Adrenal gland (tissue), 9 donors: ENCODE measurements at regions not wholly inside any gene's neighbourhood (a gene's known extent, or its start where the extent isn't known, plus 50 kb on each side); places are given as distances from the start of the nearest gene placed in this dataset.

Experiments used
- DNase-seq, 7 donors: peaks; one replicate each; pipeline ENCODE4 v3.0.0-alpha.2; 2019 to 2020
- H3K27ac ChIP-seq, 5 donors: fragments of 200-600 bp; sonication (generic) in 4 of 5; 1 replicate in 3 of 5; 2 replicates in 2 of 5; pipeline versions ENCODE4 v1.5.1 to v1.8.0; 2016 to 2020; ENCODE audit warnings: mild to moderate bottlenecking in 1 of 5
- H3K27me3 ChIP-seq: fragments of 200-600 bp; 2 replicates; pipeline ENCODE4 v1.8.0; 2021
- H3K36me3 ChIP-seq, 2 donors: fragments of 200-600 bp; replicated peaks in 1 of 2; 1 replicate in 1 of 2; 2 replicates in 1 of 2; pipeline versions ENCODE4 v1.5.1 to v1.8.0; 2018 to 2022
- H3K4me1 ChIP-seq, 2 donors: fragments of 200-600 bp; replicated peaks in 1 of 2; 1 replicate in 1 of 2; 2 replicates in 1 of 2; pipeline versions ENCODE4 v1.5.1 to v1.8.0; 2018 to 2021
- H3K4me3 ChIP-seq, 4 donors: fragments of 200-600 bp; sonication (generic) in 3 of 4; one replicate each; pipeline ENCODE4 v1.5.1; 2016 to 2018
- H3K9me3 ChIP-seq, 3 donors: fragments of 200-600 bp; sonication (generic) in 1 of 3; replicated peaks in 1 of 3; 1 replicate in 2 of 3; 2 replicates in 1 of 3; pipeline versions ENCODE4 v1.5.1 to v1.8.0; 2016 to 2021
- CTCF ChIP-seq, 6 experiments: fragments of 450-650 bp in 4 of 6; fragments of 200-600 bp in 2 of 6; sonication (generic) in 1 of 6; IDR thresholded peaks; 1 replicate in 5 of 6; 2 replicates in 1 of 6; pipeline versions ENCODE4 v1.5.1 to v1.8.0; 2016 to 2021; ENCODE audit warnings: antibody characterized with exemption in 6 of 6, mild to moderate bottlenecking in 2 of 6, moderate library complexity in 1 of 6
- POLR2A ChIP-seq, 2 donors: fragments of 450-650 bp; IDR thresholded peaks; one replicate each; pipeline ENCODE4 v1.6.1; 2017; ENCODE audit warnings: antibody characterized with exemption in 2 of 2, mild to moderate bottlenecking in 2 of 2, moderate library complexity in 1 of 2
- WGBS, 4 donors: extraction: QIAGEN DNeasy Blood & Tissue Kit in 2 of 4; methylation state at CpG; one replicate each; pipeline versions ENCODE4 v1.1.5 to v1.1.7; 2013 to 2017; 5-methylcytosine and 5-hydroxymethylcytosine counted together
- intact Hi-C, 2 donors: fragments of 100-400 bp; cut with DNase I; formaldehyde crosslinking; loops; one replicate each; pipeline versions ENCODE4 v1.14.1 to v1.15.0; 2022 to 2023
- donor health status: healthy with polysubstance abuse.
- donor health status: Bipolar disorder and iron deficiency.
- donor health status: DM: yes; HTN: yes; CAD: no.
- donor health status: DM: no; HTN: no; CAD: no.
- donor health status: DM: no; HTN: no; CAD: no.

- Histone ChIP-seq H3K36me3 (peaks cover 0 to 70% of the 10 kb centered on the region in 2 donors), H3K4me3 (no peak overlapping the region), H3K4me1 (peaks cover 45 to 76% of the 10 kb centered on the region in 2 donors), H3K27ac (peak overlapping the region in 3 of 5 donors; percentile 93 to 96 (median 96)), H3K27me3 (no peaks in the 10 kb centered on the region), H3K9me3 (no peaks in the 10 kb centered on the region)
- intact Hi-C loops, result loop anchor here (10.0 kb wide), 1 partner anchor 393 kb away; no protein-coding TSS in a partner anchor
- TF ChIP-seq POLR2A (IDR thresholded peaks at IDR 0.05) (no peak), CTCF (IDR thresholded peaks at IDR 0.05) (no peak)
- 60 to 69% (median 64%) methylated on average over 10 to 37 of the region's 37 CpGs for WGBS, 4 donors
- peak in 1 of 7 donors; percentile 11 for DNase-seq
Observed at GRCh38 chr12:124371970-124372555, 77.2 kb downstream of the RFLNA start.

- TF ChIP-seq CTCF (IDR thresholded peaks at IDR 0.05) (no peak), POLR2A (IDR thresholded peaks at IDR 0.05) (no peak)
- Histone ChIP-seq H3K27me3 (no peaks in the 10 kb centered on the region), H3K36me3 (peaks cover 0 to 69% of the 10 kb centered on the region in 2 donors), H3K9me3 (no peaks in the 10 kb centered on the region), H3K4me3 (no peak overlapping the region), H3K4me1 (peaks cover 45 to 70% of the 10 kb centered on the region in 2 donors), H3K27ac (peak overlapping the region in 4 of 5 donors; percentile 93 to 96 (median 94))
- intact Hi-C loops, result loop anchor here (10.0 kb wide), 1 partner anchor 393 kb away; no protein-coding TSS in a partner anchor
- DNase-seq, result peak in 1 of 7 donors; percentile 62
- WGBS, 4 donors, result 54 to 65% (median 62%) methylated on average over 8 to 13 of the region's 13 CpGs
Observed at GRCh38 chr12:124371366-124371765, 76.5 kb downstream of the RFLNA start.

- TF ChIP-seq CTCF (IDR thresholded peaks at IDR 0.05) (no peak), POLR2A (IDR thresholded peaks at IDR 0.05) (no peak)
- Histone ChIP-seq H3K27ac (peak overlapping the region; percentile 79 to 96 (median 93)), H3K9me3 (no peaks in the 10 kb centered on the region), H3K4me3 (no peak overlapping the region), H3K36me3 (peaks cover 0 to 69% of the 10 kb centered on the region in 2 donors), H3K4me1 (peaks cover 45 to 69% of the 10 kb centered on the region in 2 donors), H3K27me3 (no peaks in the 10 kb centered on the region)
- intact Hi-C loops, result loop anchor here (10.0 kb wide), 1 partner anchor 394 kb away; no protein-coding TSS in a partner anchor
- 70 to 92% (median 84%) methylated on average over 3 to 7 of the region's 7 CpGs for WGBS, 4 donors
- DNase-seq, result no peak
Observed at GRCh38 chr12:124370851-124371250, 76.0 kb downstream of the RFLNA start.

GRCh38 chr12:124370384-124370783, 75.5 kb downstream of the RFLNA start:
- no peak overlapping the region for H3K4me3 ChIP-seq
- peaks cover 0 to 66% of the 10 kb centered on the region in 2 donors for H3K36me3 ChIP-seq
- peak overlapping the region; percentile 79 to 96 (median 93) for H3K27ac ChIP-seq
- 74 to 82% (median 79%) methylated on average over 2 to 7 of the region's 7 CpGs for WGBS, 4 donors
- peaks cover 45 to 66% of the 10 kb centered on the region in 2 donors for H3K4me1 ChIP-seq
- no peak for DNase-seq
- H3K9me3 ChIP-seq, result no peaks in the 10 kb centered on the region
- TF ChIP-seq CTCF (IDR thresholded peaks at IDR 0.05) (no peak), POLR2A (IDR thresholded peaks at IDR 0.05) (no peak)
- intact Hi-C loops, result loop anchor here (10.0 kb wide), 1 partner anchor 394 kb away; no protein-coding TSS in a partner anchor
- no peaks in the 10 kb centered on the region for H3K27me3 ChIP-seq
